Type B pancreatic cell (in vitro differentiated cells): ENCODE measurements at regions not wholly inside any gene's neighbourhood (a gene's known extent, or its start where the extent isn't known, plus 50 kb on each side); places are given as distances from the start of the nearest gene placed in this dataset.

Source experiments
- DNase-seq: peaks from one replicate; pipeline ENCODE4 v3.0.0; 2021; ENCODE audit warnings: mixed read lengths; ENCODE audit not compliant: unreplicated experiment; ENCODE audit errors: extremely low spot score
- H3K27ac Mint-ChIP-seq: 2 replicates; pipeline ENCODE4 v1.8.0; 2021; ENCODE audit warnings: mild to moderate bottlenecking, mixed read lengths
- H3K27me3 Mint-ChIP-seq: 2 replicates; pipeline ENCODE4 v1.8.0; 2021; ENCODE audit warnings: mixed read lengths
- H3K36me3 Mint-ChIP-seq: 2 replicates; pipeline ENCODE4 v1.8.0; 2021; ENCODE audit warnings: mixed read lengths
- H3K4me1 Mint-ChIP-seq: one replicate; pipeline ENCODE4 v1.8.0; 2021; ENCODE audit warnings: mixed read lengths; ENCODE audit not compliant: unreplicated experiment
- H3K4me3 Mint-ChIP-seq: 2 replicates; pipeline ENCODE4 v1.8.0; 2021; ENCODE audit warnings: mild to moderate bottlenecking, mixed read lengths
- H3K9me3 Mint-ChIP-seq: 2 replicates; pipeline ENCODE4 v1.8.0; 2021; ENCODE audit warnings: mixed read lengths
- TF ChIP-seq, protein P1 (sequence below): fragments of 200-600 bp; sonication (generic); conservative IDR thresholded peaks from 2 replicates; pipeline ENCODE4 v1.5.0; 2021; ENCODE audit warnings: antibody characterized with exemption, mild to moderate bottlenecking

DNA sequence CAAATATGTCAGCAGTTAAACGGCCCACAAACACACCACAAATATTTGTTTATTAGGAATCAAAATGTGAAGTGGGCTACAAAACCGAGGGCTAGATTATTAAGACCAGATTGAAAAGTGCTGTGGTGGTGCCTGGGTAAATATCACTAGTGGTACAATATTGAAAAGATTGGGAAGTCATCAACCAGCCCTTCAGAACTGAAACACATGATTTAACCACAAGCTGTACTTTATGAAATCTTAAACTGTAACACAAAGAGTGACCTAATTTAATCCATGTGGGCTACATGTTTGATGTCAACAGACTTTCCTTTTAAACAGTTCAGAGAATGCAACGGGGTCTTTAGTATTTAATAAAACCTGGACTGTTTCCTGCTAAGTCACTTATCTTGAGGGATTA is 182.3 kb downstream of the SPATA31D1 start:
- no peak overlapping the region for H3K27ac Mint-ChIP-seq
- H3K4me3 Mint-ChIP-seq = no peak overlapping the region
- DNase-seq = no peak
- H3K9me3 Mint-ChIP-seq = no peaks in the 10 kb centered on the region
- TF ChIP-seq, protein P1, sequence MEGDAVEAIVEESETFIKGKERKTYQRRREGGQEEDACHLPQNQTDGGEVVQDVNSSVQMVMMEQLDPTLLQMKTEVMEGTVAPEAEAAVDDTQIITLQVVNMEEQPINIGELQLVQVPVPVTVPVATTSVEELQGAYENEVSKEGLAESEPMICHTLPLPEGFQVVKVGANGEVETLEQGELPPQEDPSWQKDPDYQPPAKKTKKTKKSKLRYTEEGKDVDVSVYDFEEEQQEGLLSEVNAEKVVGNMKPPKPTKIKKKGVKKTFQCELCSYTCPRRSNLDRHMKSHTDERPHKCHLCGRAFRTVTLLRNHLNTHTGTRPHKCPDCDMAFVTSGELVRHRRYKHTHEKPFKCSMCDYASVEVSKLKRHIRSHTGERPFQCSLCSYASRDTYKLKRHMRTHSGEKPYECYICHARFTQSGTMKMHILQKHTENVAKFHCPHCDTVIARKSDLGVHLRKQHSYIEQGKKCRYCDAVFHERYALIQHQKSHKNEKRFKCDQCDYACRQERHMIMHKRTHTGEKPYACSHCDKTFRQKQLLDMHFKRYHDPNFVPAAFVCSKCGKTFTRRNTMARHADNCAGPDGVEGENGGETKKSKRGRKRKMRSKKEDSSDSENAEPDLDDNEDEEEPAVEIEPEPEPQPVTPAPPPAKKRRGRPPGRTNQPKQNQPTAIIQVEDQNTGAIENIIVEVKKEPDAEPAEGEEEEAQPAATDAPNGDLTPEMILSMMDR = no peak
- H3K4me1 Mint-ChIP-seq = peaks cover 35% of the 10 kb centered on the region
- no peaks in the 10 kb centered on the region for H3K36me3 Mint-ChIP-seq
- no peaks in the 10 kb centered on the region for H3K27me3 Mint-ChIP-seq

DNA sequence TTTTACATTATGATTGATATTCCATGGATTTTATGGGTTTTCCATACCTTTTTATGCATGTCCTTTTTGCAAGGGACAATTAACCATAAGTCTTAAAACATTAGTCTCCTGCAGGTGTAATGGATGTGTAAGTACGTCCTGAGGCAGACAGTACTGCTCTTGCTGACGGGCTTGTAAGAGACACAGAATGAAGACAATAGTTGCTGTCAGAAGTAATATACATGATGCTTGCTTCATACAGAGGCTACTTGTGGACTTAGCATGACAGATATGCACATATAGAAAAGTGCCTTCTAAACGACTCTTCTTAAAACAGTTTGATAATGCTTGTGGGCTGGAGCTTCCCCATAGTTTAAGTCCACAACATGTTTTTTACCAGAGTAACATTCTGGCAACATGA is 182.7 kb downstream of the SPATA31D1 start:
- no peak for DNase-seq
- H3K27ac Mint-ChIP-seq = no peak overlapping the region
- peak overlapping the region; percentile 2 for H3K4me3 Mint-ChIP-seq
- no peaks in the 10 kb centered on the region for H3K36me3 Mint-ChIP-seq
- no peaks in the 10 kb centered on the region for H3K9me3 Mint-ChIP-seq
- peaks cover 35% of the 10 kb centered on the region for H3K4me1 Mint-ChIP-seq
- H3K27me3 Mint-ChIP-seq = no peaks in the 10 kb centered on the region
- TF ChIP-seq, protein P1 = no peak

DNA sequence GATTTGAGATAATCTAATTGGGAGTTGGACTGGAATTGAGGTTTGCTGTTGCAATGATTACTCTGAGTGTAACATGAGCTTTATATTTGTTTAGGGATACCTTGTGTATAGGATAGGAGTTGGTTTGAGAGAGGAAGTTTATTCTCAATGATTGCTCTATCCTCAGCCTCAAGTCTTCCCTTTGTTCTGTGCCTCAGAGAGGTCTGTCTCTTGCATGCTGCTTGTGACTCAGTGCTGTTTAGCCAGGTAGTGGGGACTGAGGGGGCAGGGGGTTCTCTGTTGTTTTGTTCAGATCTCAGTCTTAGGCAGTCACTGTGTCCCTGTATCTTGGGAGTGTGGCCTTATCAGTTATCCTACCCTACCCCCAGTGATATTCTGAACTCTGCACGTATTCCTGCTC is 192.1 kb downstream of the SPATA31D1 start:
- TF ChIP-seq, protein P1 = no peak
- H3K36me3 Mint-ChIP-seq = no peaks in the 10 kb centered on the region
- H3K27ac Mint-ChIP-seq = no peak overlapping the region
- H3K4me1 Mint-ChIP-seq = peaks cover 9% of the 10 kb centered on the region
- no peak overlapping the region for H3K4me3 Mint-ChIP-seq
- H3K9me3 Mint-ChIP-seq = peaks cover 5% of the 10 kb centered on the region
- H3K27me3 Mint-ChIP-seq = peaks cover 3% of the 10 kb centered on the region
- DNase-seq = no peak

DNA sequence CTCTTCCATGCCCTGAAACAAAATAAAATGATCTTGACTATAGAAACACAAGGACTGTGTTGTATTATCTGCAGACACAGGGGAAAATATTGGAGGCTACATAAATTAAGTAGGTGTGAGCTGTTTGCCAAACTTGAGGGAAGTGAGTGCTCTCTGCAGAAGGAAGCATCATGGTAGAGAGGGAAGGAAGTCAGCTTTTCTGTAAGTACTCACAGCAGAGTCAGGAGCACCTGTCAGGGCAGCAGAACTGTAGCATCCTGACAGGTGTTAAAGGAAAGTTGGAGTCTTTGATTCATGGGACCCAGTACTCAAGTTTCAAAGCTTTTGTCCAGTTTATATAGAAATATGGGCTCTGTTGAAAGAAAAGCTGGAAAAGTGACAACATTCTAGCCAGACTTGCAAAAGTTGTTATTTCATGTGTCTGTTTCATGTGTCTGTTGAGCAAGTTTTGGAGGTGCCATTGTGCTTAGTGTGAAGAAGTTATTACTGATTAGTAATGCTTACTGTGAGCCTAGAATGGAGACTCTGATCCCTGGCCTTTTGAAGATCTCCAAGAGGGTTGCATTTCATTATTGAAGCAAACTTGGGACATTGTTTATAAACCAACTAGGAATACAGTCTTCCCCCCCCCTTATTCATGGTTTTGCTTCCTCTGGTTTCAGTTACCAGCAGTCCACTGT is 194.7 kb downstream of the SPATA31D1 start:
- TF ChIP-seq, protein P1 = no peak
- Mint-ChIP-seq H3K27me3 (peaks cover 3% of the 10 kb centered on the region), H3K4me1 (peaks cover 12% of the 10 kb centered on the region), H3K9me3 (peaks cover under 1% of the 10 kb centered on the region), H3K27ac (no peak overlapping the region), H3K4me3 (no peak overlapping the region), H3K36me3 (no peaks in the 10 kb centered on the region)
- no peak for DNase-seq

DNA sequence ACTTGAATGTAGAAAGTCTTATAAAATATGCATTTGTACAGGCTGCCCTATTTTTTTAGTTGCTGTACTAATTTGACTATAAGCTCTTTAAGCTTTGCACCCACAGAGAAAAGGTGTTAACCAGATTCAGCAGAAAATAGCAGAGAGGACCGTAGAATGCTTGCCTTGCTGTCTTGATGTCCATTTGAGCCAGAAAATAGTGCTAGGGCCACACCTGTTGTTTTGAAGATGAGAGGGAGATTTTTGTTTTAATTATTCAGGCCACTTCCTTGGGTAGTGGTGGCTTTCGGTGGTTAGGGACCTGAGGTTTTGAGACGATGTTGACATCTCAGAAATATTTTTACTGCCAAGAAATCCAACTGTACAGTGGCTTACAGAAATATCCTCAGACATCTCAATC is 196.0 kb downstream of the SPATA31D1 start:
- Mint-ChIP-seq H3K27me3 (peaks cover 5% of the 10 kb centered on the region), H3K36me3 (no peaks in the 10 kb centered on the region), H3K27ac (no peak overlapping the region), H3K4me3 (no peak overlapping the region), H3K9me3 (no peaks in the 10 kb centered on the region), H3K4me1 (peaks cover 12% of the 10 kb centered on the region)
- TF ChIP-seq, protein P1 = no peak
- no peak for DNase-seq
